ENCODE measurements at regions not wholly inside any gene's neighbourhood (a gene's known extent, or its start where the extent isn't known, plus 50 kb on each side); places are given as distances from the start of the nearest gene placed in this dataset.
"Not testable (repeated sequence)": the region's sequence is repeated elsewhere in the genome, so short reads cannot be mapped to it uniquely, and the experiment has no call there.

DNA sequence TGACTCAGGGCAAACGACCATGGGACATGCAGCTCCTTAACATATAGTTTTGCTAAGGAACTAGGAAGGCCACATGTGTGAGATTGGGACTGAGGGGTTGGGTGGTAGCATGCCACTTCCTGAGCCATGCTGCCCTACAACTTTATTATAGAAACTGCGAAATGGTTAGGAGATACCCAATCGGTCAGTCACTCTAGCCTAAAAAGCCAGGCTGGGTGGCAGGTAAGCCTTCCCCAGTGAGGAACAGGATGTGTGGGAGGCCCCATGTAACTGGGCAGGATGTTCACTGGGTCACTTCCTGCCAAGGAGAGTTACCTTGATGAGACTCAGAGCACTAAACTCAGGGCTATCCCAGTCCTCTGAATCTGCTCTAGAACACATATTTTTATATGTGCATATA lies 123.5 kb downstream of the MAP3K7 start:
- Mint-ChIP-seq H3K27ac (peak overlapping the region; percentile 57 to 91 (median 80)), H3K27me3 (no peaks in the 10 kb centered on the region), H3K9me3 (no peaks in the 10 kb centered on the region), H3K36me3 (no peaks in the 10 kb centered on the region), H3K4me3 (peak overlapping the region in 9 of 10 donors; percentile 2 to 78 (median 59)), H3K4me1 (peaks cover 25 to 59% (median 49%) of the 10 kb centered on the region in 4 donors)
- POLR2A ChIA-PET, result interaction anchor here (0.7 to 2.0 kb wide), 5 partner anchors 8 to 157 kb away, joined by 3 to 7 read pairs (median 6); no protein-coding TSS in a partner anchor
- peak in 4 of 10 donors; percentile 18 to 45 (median 38) for DNase-seq
- ATAC-seq, result peak; percentile 86 to 92

DNA sequence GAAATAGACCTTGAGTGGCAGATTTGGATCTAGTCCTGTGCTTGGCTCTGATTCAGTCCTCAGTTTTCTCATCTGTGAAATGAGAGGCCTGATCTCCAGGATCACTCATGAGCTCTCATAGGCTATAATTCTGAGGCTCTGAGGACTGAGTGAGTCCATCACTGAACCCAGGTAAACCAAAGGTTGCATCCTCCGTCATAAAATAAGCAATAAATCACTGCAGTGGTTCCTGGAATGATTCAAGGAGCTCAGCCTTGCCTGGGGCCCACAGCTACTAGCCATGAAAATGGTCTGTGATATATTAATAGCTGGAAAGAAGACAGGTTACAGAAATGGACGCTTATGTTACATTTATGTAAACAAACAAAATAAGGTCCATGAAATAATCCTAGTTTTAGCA lies 124.8 kb downstream of the MAP3K7 start:
- H3K4me1 Mint-ChIP-seq, result peaks cover 29 to 66% (median 50%) of the 10 kb centered on the region in 4 donors
- POLR2A ChIA-PET, result interaction anchor here (0.7 to 1.5 kb wide), 2 partner anchors 13 to 34 kb away, joined by 3 to 4 read pairs; no protein-coding TSS in a partner anchor

DNA sequence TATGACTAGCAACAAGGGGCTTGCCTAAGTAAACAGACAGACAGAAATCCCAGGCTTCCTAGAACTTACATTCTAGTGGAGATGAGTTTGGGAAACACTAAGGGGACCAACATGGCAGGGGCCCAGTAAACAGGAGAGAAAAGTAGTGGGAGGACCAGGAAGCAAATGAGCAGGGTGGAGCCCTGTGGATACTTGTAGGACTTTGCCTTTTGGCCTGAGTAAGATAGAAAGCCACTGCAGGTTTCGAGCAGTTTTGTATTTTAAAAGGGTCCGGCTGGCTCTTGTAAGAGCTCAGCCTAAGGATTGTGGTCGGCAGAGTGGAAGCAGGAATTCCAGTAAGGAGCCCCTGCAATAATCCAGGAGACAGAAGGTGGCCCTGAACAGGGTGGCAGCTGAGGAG lies 125.5 kb downstream of the MAP3K7 start:
- Mint-ChIP-seq H3K4me1 (peaks cover 29 to 59% (median 49%) of the 10 kb centered on the region in 4 donors), H3K36me3 (no peaks in the 10 kb centered on the region), H3K27ac (peak overlapping the region in 5 of 10 donors; percentile 15 to 41 (median 36)), H3K9me3 (no peaks in the 10 kb centered on the region), H3K27me3 (no peaks in the 10 kb centered on the region), H3K4me3 (peak overlapping the region in 1 of 10 donors; percentile 28)
- DNase-seq (no peak), ATAC-seq (no peak)
- POLR2A ChIA-PET, result interaction anchor here (1.5 kb wide), 1 partner anchor 13 kb away, joined by 4 read pairs; no protein-coding TSS in a partner anchor

More for the DNA sequence above, 124.8 kb downstream of the MAP3K7 start:
- Mint-ChIP-seq H3K9me3 (no peaks in the 10 kb centered on the region), H3K4me3 (no peak overlapping the region), H3K27ac (no peak overlapping the region), H3K27me3 (no peaks in the 10 kb centered on the region), H3K36me3 (no peaks in the 10 kb centered on the region)
- ATAC-seq, result no peak
- no peak for DNase-seq

DNA sequence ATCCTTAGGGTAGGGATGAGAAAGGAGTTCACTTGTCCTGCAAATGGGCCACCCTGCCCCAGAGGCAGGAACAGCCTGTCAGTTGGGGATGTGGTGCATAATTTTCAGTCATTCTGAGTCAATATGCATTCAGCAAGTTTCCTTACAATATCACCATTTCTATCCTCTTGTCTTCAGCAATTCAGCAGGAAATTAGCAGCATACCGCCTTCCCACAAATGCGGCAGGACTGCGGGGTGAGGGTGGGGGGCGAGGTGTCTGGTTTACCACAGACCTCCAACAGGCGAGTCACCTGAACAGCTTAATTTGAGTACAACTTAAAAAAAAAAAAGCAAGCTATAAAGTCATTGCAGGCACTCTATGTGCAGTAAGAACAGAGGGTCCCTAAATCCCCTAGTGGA lies 126.8 kb downstream of the MAP3K7 start:
- Mint-ChIP-seq H3K4me1 (peaks cover 26 to 55% (median 49%) of the 10 kb centered on the region in 4 donors), H3K4me3 (peak overlapping the region in 6 of 10 donors; percentile 4 to 43 (median 14)), H3K27ac (peak overlapping the region in 2 of 10 donors; percentile 21 to 26), H3K36me3 (no peaks in the 10 kb centered on the region), H3K9me3 (no peaks in the 10 kb centered on the region), H3K27me3 (no peaks in the 10 kb centered on the region)
- DNase-seq, result no peak
- POLR2A ChIA-PET, result interaction anchor here (0.6 kb wide), 1 partner anchor 446 kb away, joined by 3 read pairs; no protein-coding TSS in a partner anchor
- no peak for ATAC-seq

DNA sequence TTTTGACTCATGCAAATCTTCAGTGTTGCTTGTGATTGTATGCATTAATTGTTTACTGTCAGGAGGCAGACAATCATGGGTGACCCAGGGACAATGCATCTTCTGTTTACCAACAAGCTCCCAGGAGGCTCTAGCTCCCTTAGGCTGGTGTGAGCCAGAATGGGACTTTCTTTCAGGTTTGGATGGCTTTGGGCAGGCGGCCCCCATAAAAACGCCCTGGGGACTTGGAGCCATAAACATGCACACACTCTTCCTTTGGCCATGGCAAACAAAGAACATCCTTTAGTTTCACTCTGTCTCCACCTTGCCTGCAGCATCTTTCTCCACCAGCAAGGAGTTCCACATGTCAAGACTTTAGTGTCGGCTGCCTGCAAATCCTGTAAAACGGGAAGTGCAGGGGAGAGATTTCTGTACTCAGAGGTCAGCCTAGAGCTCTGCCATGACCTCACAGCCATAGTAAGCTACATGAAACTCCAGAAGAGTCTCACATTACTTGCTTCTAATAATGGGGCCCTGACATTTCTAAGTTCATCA lies 127.6 kb downstream of the MAP3K7 start:
- peak overlapping the region in 3 of 10 donors; percentile 11 to 57 (median 28) for H3K27ac Mint-ChIP-seq
- POLR2A ChIA-PET, result no interaction called here
- peaks cover 24 to 51% (median 44%) of the 10 kb centered on the region in 4 donors for H3K4me1 Mint-ChIP-seq
- peak overlapping the region in 1 of 10 donors; percentile 12 for H3K4me3 Mint-ChIP-seq
- no peaks in the 10 kb centered on the region for H3K9me3 Mint-ChIP-seq
- H3K27me3 Mint-ChIP-seq, result no peaks in the 10 kb centered on the region
- ATAC-seq (no peak), DNase-seq (no peak)
- no peaks in the 10 kb centered on the region for H3K36me3 Mint-ChIP-seq

DNA sequence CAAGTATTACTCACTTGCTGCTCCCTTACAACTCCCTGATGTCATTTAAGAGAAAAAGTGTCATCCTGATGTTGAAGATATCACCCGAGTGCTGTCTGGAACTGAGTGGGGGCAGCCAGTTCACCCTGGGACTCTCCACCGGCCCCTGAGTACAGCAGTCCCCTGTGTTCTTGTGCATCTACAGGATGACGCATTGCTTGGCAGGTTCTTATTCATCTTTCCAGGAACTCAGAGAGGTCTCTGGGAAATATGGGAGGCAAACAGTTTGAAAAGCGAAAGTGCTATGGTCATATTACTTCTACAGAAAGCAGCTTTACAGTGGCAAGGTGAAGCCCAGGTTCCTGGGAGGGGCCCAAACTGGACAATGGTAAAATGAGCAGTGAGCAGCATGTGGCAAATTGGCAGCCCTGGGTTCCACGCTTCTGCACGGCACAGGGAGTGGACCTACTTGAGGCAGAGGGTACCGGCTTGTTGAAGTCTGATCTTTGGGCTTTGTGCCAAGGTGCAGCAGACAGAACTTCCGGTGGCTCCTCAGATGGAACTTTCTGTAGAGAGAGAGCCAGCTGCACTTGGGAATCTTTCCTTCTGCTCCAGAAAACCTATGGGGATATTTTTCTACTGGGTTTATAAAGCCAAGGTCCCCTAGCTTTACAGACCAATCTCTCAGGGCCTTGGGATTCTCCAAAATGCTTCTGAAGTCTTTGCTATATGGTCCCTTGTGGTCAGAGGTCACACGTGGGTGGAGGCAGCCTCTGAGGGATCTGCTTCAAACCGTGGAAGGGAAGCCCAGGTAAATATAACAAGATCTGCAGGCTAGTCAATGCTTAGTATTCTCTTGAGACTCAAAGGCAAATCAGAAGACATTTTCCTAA lies 128.3 kb downstream of the MAP3K7 start:
- Mint-ChIP-seq H3K27me3 (no peaks in the 10 kb centered on the region), H3K27ac (peak overlapping the region in 3 of 10 donors; percentile 31 to 69 (median 57)), H3K4me3 (peak overlapping the region in 7 of 10 donors; percentile 5 to 57 (median 13)), H3K36me3 (no peaks in the 10 kb centered on the region), H3K9me3 (no peaks in the 10 kb centered on the region), H3K4me1 (peaks cover 20 to 44% (median 37%) of the 10 kb centered on the region in 4 donors)
- DNase-seq, result peak in 3 of 10 donors; percentile 9 to 40 (median 22)
- peak; percentile 47 to 59 for ATAC-seq
- POLR2A ChIA-PET, result no interaction called here

DNA sequence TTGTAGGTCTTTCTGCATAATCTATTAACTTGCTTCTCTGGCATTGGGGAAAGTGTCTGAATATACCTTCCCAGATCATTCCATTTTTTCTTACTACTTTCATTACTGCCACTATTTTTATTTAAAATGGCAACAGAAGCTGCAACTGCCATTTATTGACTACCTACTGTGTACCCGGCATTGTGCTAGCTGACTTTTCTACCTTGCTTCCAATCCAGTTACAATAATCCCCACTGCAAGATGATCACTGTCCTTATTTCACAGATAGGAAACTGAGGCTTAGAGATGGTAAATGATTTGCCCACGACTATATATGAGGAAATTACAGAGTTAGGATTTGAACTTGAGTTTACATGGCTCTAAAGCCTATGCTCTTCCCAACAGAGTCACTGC lies 129.0 kb downstream of the MAP3K7 start:
- POLR2A ChIA-PET, result no interaction called here
- peak overlapping the region in 2 of 10 donors; percentile 57 to 69 for H3K27ac Mint-ChIP-seq
- ATAC-seq (no peak), DNase-seq (no peak)
- H3K36me3 Mint-ChIP-seq, result no peaks in the 10 kb centered on the region
- H3K9me3 Mint-ChIP-seq, result no peaks in the 10 kb centered on the region
- peak overlapping the region in 1 of 10 donors; percentile 36 for H3K4me3 Mint-ChIP-seq
- peaks cover 16 to 39% (median 30%) of the 10 kb centered on the region in 4 donors for H3K4me1 Mint-ChIP-seq
- no peaks in the 10 kb centered on the region for H3K27me3 Mint-ChIP-seq

DNA sequence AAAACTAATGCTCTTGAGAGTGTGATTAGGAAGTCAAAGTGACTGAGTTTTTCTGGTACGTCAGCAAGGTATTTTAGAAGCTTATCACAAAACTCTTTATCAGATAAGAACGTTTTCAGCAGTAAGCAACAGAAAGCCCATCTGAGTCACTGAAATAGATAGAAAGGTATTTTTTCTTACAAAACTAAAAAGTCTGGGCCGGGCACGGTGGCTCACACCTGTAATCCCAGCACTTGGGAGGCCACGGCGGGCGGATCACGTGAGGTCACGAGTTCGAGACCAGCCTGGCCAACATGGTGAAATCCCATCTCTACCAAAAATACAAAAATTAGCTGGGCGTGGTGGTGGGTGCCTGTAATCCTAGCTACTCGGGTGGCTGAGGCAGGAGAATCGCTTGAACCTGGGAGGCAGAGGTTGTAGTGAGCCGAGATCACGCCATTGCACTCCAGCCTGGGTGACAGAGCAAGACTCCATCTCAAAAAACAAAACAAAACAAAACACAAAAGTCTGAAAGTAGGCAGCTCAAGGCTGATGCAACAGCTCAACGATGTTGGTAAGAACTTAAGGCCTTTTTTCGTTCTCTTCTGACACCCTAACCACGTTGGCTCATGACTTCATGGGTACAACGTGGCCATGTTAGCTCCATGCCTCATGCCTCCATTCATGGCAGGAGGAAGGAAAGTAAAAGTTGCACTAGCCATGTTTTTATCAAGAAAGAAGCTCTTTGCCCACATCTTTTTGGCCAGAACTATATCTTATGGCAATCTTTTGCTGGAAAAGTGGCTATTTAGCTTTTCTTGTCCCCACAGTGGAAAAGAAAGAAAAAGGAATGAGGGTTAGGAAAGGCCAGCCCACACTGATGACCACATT lies 129.6 kb downstream of the MAP3K7 start:
- ATAC-seq, POLR2A ChIA-PET, H3K4me3 Mint-ChIP-seq, H3K27me3 Mint-ChIP-seq, H3K36me3 Mint-ChIP-seq, DNase-seq, H3K9me3 Mint-ChIP-seq: not testable (repeated sequence)
- peak overlapping the region in 2 of 10 donors; percentile 20 to 57 for H3K27ac Mint-ChIP-seq
- peaks cover 16 to 34% (median 29%) of the 10 kb centered on the region in 4 donors for H3K4me1 Mint-ChIP-seq

DNA sequence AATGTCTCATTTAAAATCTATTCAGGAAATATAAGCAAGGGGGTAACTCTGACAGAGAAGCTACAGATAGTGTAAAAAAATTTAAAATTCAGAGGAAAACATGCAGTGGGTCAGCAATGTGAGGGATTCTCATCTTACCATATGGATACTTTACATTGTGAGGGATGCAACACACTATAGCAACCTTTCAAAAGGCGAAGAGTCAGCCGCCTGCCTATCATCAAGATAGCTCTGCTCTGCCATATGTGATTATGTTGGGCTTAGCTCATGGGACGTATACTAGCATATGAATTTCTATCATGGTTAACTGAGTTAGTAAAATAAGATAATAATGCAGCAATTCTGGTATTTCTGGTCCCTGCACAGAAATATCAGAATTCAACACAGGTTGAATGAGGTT lies 130.9 kb downstream of the MAP3K7 start:
- Mint-ChIP-seq H3K27ac (no peak overlapping the region), H3K9me3 (no peaks in the 10 kb centered on the region), H3K27me3 (no peaks in the 10 kb centered on the region), H3K4me1 (peaks cover 16 to 31% (median 24%) of the 10 kb centered on the region in 4 donors), H3K4me3 (no peak overlapping the region), H3K36me3 (no peaks in the 10 kb centered on the region)
- DNase-seq, result no peak
- ATAC-seq, result no peak
- POLR2A ChIA-PET, result interaction anchor here (0.6 to 0.8 kb wide), 2 partner anchors 13 to 39 kb away, joined by 3 read pairs; no protein-coding TSS in a partner anchor

DNA sequence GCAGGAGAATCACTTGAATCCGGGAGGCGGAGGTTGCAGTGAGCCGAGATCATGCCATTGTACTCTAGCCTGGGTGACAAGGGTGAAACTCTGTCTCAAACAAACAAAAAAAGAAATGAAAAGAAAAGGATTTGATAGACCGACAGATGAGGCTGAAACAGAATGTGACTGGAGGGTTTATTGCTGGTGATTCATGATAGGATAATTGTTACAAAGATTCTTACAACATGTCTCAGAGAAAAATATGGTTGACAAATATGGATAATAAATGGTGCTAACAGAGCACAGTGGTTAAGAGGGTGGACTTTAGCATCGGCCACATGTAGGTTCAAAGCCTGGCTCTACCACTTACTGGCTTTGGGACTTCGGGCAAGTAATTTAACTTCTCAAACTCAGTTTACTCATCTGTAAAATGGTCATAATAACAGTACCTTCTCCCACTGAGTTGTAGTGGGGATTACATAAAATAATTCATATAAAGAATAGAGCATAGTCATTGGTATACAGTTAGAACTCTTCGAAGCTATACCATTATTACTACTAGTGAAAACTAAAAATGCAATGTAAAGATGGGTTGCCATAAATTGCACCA lies 131.9 kb downstream of the MAP3K7 start:
- POLR2A ChIA-PET, result interaction anchor here (0.7 to 1.0 kb wide), 3 partner anchors 9 to 38 kb away, joined by 3 to 8 read pairs (median 7); no protein-coding TSS in a partner anchor
- Mint-ChIP-seq H3K27me3 (no peaks in the 10 kb centered on the region), H3K27ac (no peak overlapping the region)

DNA sequence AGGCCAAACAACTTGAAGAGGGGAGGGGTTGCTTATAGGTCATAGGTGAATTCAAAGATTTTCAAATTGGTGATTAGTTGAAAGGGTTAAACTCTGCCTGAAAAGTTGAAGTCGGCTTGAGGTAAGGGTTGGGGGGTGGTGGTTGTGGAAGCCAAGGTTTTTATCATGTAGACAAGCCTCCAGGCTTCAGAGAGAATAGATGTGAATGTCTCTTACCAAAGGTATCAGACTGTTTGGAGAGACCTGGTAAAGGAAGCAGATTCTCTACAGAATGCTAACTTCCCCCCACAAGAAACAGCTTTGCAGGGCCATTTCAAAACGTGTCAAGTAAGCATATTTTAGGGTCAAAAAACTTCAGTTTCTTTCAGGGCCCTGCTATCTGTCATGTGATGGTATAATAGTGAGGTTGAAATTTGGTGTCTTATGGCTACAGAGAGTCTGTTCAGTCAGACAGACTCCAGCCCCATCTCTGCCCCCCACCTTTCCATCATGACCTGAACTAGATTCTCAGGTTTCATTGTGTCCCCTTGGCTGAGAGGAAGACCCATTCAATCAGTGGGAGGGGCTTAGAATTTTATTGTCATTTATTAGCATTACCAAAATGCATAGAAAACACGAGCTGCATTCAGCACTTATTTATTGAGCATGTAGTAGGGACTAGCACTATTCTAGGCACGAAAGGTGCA lies 136.5 kb downstream of the MAP3K7 start:
- POLR2A ChIA-PET, result interaction anchor here (0.5 kb wide), 1 partner anchor 521 kb away, joined by 8 read pairs; no protein-coding TSS in a partner anchor
- Mint-ChIP-seq H3K4me1 (peaks cover 2 to 11% (median 5%) of the 10 kb centered on the region in 4 donors), H3K27ac (no peak overlapping the region), H3K9me3 (no peaks in the 10 kb centered on the region), H3K4me3 (no peak overlapping the region), H3K36me3 (no peaks in the 10 kb centered on the region), H3K27me3 (no peaks in the 10 kb centered on the region)
- ATAC-seq, result no peak
- DNase-seq, result no peak

More for the DNA sequence above, 131.9 kb downstream of the MAP3K7 start:
- Mint-ChIP-seq H3K4me3 (no peak overlapping the region), H3K4me1 (peaks cover 13 to 23% (median 15%) of the 10 kb centered on the region in 4 donors), H3K36me3 (no peaks in the 10 kb centered on the region), H3K9me3 (no peaks in the 10 kb centered on the region)
- ATAC-seq (no peak), DNase-seq (no peak)

Data from naive thymus-derived CD8-positive, alpha-beta T cell (primary cell).